T-helper 2 cell (primary cell): ENCODE measurements at regions not wholly inside any gene's neighbourhood (a gene's known extent, or its start where the extent isn't known, plus 50 kb on each side); places are given as distances from the start of the nearest gene placed in this dataset.
"Not testable (repeated sequence)": the region's sequence is repeated elsewhere in the genome, so short reads cannot be mapped to it uniquely, and the experiment has no call there.

Source experiments
- DNase-seq, 5 experiments: peaks; one replicate each; pipeline versions ENCODE4 v3.0.0 to v3.0.0-alpha.2; 2012 to 2022

DNA sequence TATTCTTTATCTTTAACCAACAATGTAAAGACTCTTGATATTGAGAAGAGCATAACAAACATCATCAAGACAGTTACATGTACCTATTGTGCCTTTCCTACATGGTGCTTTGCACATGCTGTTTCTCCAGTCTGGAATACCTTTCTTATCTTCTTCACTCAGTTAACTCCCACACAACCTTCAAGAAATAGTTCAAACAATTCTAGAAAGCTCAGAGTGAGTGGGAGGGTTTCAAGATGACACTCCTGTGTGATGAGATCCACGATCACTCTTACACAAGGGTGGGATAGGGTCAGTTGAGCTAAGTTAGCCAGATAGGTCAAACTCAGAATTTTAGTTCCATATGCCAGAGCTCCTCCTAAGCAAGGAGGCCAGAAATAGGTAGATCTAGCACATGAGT lies 915.5 kb downstream of the NR2F1-AS1 start:
- DNase-seq: no peak

DNA sequence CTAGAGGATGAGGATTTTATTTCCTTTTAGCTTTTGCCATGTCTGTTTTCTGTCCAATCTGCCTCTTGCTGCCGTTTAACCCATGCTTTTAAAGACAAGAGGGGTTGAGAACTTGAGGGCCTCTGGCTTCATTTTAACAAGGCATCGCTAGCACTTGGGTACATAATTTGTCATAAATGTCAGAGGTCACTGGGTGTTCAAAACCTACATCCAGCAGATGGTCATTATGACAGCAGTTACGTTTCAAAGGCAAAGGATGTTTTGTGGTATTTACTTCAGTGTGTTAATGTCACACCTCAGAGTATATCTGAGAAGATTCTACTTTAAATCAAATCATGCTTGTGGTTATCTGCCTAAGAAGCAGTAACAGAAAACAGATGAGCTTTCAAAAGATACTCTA lies 918.3 kb downstream of the NR2F1-AS1 start:
- no peak for DNase-seq

DNA sequence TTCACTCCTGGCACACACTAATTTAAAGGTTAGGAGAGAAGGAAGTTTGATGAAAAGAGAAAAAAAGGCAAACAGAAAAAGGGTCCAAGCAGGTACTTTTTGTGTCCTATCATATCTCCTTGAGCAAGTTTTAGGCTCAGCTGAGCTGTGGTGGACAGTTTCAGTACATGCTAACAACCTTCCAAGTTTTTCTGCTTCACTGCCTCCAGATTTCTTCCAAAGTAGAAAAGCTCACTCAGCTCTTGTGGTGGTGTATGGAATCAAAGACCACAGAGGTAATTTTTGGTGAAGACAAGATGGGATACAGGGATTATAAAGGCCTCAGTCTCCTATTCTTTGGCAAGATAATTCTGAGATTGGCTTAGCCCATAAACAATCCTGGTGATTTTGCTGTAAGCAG lies 921.8 kb downstream of the NR2F1-AS1 start:
- DNase-seq: no peak

DNA sequence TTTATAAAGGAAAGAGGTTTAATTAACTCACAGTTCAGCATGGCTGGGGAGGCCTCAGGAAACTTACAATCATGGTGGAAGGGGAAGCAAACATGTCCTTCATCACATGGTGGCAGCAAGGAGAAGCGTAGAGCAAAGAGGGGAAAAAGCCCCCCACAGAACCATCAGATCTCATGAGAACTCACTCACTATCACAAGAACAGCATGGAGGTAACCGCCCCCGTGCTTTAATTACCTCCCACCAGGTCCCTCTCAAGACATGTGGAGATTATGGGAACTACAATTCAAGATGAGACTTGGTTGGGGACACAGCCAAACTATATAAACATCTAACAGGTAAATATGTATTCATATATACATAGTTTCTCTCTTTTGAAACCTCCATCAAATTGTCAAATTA lies 926.4 kb downstream of the NR2F1-AS1 start:
- DNase-seq: not testable (repeated sequence)

DNA sequence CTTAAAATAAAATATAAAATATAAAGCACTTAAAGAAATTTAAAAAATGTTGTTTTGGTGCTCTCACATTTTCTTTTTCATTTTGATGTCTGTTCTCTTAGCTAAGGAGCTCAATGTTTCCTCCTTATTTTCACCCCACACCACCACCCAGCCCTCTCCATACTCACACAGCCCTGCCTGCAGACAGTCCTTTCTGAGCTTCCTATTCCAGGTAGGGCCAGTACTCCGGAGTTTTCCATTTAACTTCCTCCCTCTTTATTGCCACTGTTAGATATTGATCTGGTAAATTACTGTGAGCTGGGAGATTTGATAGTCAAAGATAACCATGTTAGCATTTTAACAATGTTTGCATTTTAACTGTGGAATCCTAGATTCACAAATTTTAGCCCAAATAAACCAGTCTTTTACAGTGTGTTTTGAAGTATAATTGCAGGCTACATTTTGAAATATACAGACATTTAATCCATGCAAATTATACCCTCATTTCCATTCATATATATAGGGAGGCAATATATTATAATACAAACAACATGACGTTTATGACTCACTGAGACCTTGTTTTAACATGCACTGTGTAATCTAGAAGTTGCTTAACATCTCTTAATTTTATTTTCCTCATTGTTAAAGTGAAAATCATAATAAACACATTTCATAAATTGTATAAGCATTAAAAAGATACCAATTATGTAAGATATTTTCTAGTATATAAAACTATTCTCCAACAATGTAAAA lies 927.1 kb downstream of the NR2F1-AS1 start:
- no peak for DNase-seq

DNA sequence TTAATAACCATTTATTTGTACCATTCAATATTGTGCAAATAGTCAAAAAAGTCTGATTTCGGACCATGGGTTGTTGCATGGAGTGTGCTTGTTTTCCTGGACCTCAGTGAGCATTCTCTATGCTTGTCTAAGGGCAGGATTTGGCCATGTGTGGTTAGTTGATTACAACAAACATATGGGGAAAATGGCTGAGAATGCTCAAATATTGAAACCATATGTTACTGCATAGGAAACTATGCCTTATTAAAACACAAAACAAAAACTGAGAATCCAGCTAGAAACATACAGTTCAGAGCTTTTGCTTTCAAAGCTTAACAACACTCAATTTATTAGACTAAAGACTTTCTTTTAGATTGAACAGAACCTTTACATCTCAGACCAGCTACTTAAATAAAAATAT lies 928.3 kb downstream of the NR2F1-AS1 start:
- DNase-seq: no peak

DNA sequence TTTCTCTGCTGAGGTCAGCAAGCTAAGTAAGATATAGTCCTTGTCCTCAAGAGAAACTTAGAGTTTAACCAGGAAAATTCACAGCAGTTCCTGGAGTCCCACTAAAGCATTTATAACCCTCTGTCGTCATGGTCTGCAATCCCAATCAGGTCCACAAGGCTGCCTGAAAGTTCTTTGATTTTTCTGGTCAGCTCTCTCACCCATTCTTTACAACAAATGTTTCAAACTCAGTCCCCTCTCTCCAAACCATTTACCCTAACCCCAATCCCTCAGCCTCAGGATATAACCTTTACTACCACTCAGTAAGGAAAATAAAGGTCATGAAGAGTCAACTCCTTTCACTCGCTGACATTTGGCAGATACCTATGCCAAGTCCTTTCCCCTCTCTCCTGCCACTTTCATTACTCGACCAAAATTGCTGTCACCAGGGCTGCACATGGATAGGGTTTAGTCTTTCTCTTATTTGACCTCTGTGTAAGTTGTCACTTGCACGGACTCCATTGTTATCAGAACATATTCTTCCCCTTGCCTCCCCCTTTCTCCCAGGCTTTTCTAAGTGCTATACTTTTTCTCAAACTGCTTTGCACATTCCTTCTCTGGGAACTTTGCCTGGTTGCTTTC lies 936.6 kb downstream of the NR2F1-AS1 start:
- no peak for DNase-seq

DNA sequence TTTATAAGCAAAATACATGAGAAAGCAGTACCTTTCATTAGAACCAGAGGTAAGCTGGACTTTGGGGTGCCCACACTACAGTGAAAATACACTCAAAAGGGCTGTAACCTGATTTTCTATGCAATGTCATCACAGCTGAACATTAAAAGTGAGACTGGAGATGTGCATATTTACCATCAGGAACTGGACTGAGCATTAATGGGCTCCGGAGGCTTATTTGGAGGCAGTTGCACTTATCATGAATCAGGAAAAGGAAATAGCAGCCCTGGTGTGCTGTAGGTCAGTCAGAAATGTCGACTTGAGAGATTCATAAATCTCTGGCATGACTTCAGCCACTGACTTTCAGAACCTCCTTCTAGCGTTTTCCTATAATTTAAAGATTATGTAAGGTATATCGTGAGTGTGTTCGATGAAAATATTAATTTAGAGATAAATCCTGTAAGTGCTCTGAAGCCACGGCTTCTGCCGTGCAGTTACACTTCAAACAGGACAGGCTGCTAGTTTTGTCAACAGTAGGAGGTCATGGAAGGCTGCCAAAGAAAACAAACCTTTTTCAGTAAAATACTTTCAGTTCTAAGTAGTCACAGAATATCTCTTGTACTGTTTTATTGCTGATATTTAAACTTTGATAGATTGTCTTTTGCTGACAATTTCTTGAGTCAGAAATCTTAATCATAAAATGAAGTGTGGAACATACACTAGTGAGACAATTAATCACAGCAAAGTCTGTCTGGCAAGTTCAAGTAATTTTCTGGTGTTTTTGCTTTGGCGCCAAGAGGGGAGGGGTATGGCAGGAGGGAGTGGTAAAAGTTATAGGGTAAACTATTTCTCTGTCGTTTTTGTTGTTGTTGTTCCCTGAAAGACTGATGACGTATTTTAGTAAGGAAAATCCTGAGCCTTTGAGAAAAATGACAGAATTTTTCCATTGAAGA lies 939.7 kb downstream of the NR2F1-AS1 start:
- no peak for DNase-seq

DNA sequence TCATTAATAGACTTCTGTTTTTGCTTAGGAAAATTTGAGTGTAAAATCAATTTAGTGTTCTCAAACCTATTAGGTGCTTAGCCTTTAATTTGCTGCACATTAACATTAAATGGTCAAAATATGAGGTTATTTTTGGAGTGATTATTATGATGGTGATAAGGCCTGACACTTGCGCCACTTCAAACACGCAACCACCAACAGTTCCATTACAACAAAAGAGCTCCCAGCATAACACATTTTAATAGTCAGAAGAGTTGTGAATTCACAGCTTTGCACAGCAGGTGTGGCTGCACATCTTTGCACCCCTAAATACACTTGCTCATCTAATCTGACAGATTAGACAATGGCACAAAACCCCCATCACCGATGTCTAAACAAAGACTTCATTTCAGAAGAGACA lies 940.7 kb downstream of the NR2F1-AS1 start:
- DNase-seq: no peak

DNA sequence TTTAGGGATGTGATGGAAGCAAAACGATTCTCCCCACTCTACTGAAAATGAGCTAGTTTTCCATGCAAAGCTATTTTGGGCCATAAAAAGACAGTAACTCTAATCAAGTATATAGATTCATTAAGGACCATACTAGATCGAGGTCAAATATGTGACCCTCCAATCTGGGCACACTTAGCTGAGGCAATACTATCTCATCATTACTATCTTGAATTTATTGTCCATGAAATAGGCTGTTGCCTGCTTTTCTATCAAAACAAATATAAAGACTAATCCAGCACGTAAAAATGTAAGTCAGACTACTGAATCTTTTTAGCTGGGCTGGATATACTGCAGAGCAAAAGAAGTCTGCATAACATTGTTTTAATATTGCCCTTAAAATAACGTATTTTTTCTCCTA lies 943.1 kb downstream of the NR2F1-AS1 start:
- DNase-seq: no peak

DNA sequence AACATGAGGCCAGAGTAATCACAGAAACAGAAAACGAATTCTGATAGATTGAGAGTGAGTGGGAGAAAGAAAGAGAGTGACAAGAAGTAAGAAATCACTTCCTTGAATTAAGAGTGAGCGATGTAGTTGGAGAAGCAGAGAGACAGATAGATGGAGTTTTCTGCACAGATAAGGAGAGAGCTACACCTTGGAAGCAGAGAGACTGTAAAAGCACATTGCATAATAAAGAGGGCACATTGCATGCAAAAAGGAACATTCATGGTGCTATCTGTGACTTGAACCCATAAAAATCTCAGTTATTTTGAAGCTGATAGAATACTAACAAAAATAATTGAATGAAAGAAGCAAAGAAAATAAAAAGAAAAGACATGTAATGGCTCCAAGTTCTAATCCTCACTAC lies 943.8 kb downstream of the NR2F1-AS1 start:
- no peak for DNase-seq

DNA sequence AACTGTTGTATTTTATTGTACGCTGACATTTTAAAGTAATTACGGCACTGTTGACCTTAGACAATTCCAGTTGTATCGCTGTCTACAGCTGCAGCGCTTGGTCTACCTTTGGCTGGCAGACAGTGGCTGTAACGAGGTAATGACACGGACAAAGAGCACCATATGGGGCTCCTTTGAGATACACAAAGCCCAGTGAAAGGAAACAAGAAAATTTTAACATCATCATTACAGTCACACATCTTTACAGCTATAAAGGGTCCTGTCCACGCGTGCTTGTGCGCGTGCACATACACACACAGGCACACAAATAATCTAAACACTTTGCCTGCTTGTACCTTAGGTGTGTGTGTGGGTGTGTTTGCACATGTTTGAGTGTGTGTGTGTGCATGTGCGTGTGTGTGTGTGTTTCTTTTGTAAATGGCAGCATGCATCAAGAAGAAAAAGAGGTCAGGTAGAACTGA lies 946.0 kb downstream of the NR2F1-AS1 start:
- no peak for DNase-seq

DNA sequence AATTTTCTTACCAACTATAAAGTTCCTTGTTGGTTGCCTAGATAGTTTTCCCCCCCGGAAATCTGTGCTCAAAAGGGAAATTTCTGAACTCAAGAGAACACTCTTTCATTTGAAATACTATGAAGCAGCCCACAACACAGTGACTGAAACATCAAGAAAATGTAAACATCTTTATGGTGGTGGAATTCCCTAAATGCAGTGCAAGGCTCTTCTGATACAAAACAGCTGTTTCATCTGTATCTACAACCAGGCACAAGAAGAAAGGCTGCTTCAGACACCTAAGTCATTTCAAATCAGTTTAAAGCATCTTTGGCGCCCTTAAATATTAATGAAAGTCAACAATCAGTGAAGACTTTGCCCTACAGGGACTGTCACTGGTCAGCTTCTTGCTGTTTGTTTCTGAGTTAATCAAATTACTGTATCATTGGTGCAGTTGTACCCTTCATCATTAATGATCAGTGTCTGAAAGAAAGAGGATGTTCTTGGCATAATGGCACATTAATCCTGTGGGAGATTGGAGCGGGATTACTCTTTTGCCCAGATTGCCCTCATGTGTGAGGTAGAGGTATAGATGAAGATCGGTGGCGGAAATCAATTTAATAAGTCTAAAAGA lies 947.0 kb downstream of the NR2F1-AS1 start:
- no peak for DNase-seq

DNA sequence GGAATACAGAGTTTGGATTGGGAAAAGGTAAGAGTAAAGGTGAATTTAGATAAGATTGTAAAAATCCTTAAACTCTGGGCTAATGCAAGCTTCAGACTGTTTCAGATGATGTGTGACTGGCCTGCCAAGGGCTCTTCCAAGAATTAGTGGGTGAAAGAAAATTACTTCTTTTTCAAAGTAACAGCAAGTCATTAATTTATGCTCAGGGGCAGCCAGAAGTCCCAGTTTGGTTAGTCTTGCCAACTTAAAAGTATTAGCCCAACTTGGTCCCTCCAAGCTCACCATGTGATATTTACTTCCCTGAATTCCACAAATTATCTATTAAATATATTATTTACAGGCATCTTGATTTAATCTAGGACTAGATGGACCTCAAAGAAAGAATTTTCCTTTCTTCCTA lies 947.8 kb downstream of the NR2F1-AS1 start:
- no peak for DNase-seq

DNA sequence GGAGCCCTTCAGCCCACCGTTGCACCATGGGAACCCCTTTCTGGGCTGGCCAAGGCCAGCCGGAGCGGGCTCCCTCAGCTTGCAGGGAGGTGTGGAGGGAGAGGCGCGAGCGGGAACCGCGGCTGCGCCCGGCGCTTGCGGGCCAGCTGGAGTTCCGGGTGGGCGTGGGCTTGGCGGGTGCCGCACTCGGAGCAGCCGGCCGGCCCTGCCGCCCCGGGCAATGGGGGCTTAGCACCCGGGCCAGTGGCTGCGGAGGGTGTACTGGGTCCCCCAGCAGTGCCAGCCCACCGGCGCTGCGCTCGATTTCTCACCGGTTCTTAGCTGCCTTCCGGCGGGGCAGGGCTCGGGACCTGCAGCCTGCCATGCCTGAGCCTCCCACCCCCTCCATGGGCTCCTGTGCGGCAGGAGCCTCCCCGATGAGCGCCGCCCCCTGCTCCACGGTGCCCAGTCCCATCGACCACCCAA lies 949.8 kb downstream of the NR2F1-AS1 start:
- not testable (repeated sequence) for DNase-seq

DNA sequence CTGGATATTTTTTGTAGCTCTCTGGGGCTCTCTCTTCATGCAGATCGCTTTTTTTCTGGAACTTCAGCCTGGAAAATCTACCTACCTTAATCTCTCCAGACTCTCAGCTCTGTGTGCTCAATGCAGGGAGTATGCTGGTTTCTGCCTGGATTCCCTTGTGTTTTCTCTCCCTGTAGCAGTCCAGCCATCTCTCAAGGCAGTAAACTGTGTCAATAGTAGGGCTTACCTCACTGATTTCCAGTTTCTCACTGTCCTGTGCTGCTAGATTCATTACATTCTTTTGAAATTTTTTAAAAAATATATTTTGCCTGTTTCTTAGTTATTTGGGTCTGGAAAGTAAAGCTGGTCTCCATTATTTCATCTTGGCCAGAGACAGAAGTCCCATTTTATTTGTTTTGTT lies 951.4 kb downstream of the NR2F1-AS1 start:
- no peak for DNase-seq

DNA sequence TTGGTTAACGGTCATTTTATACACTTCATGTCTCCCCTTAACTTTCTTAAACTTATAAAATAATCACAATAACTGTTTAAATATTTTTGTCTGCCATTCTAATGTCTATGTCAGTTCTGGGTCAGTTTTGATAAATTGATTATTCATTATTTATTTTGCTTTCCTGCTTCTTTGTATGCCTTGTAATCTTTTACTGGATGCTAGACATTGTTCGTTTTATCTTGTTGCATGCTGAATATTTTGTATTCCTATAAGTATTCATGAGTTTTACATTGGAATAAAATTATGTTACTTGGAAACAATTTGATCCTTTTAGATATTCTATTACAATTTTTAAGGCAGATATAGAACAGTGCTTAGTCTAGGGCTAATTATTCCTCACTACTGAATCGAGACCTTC lies 952.0 kb downstream of the NR2F1-AS1 start:
- DNase-seq: no peak

DNA sequence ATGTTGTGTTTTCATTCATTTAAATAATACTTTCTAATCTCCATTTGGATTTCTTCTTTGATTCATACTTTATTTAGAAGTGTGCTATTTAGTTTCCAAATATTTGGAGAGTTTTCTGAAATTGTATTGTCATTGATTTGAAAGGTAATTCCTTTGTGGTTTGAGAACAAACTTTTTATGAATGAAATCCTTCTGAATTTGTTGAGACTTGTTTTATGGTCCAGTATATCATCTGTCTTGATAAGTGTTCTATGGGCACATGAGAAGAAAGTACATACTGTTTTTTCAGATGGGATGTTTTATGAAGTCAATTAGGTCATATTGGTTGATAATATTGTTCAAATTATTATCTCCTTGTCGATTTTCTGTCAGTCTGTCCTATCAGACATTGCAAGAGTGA lies 953.8 kb downstream of the NR2F1-AS1 start:
- no peak for DNase-seq

DNA sequence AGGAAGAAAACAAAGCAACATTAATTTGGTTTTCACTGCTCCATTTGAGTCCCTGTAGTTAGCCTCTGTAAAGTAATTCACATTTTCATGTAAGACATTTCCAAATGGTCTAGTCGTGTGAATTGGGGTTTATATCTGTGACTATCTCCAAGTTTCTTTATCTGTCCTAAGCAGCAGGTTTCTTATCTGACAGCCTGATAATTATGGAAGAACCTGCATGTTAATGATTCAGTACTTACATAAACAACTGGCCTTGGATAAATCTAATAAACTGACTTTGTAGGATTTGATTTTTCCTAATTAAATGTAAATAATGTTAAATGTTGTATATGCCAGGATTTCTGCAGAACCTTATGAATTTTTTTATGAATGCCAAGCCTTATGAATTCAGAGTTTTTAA lies 964.9 kb downstream of the NR2F1-AS1 start:
- no peak for DNase-seq

DNA sequence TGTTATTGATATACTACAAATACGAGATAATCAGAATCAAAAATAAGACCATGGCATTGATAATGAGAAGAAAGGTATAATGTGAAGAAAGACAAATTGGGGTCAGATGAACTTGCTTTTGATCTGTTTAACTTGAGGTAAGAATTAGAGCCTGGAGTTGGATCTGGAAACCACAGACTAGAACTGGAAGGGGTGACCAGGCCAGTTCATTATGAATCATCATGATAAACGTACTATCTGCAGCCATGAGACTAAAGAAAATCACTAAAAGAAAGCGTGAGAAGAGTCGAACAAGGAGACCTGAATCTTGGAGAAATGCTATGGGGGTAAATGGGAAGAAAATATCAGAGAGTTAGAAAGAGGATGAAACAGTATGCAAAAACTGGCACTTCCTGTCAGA lies 967.5 kb downstream of the NR2F1-AS1 start:
- no peak for DNase-seq

DNA sequence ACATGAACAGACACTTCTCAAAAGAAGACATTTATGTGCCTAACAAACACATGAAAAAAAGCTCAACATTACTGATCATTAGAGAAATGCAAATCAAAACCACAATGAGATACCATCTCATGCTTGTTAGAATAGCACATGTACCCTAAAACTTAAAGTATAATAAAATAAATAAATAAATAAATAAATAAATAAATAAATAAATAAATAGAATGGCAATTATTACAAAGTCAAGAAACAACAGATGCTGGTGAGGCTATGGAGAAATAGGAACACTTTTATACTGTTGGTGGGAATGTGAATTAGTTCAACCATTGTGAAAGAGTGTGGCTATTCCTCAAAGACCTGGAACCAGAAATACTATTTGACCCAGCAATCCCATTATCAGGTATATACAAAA lies 970.6 kb downstream of the NR2F1-AS1 start:
- not testable (repeated sequence) for DNase-seq

DNA sequence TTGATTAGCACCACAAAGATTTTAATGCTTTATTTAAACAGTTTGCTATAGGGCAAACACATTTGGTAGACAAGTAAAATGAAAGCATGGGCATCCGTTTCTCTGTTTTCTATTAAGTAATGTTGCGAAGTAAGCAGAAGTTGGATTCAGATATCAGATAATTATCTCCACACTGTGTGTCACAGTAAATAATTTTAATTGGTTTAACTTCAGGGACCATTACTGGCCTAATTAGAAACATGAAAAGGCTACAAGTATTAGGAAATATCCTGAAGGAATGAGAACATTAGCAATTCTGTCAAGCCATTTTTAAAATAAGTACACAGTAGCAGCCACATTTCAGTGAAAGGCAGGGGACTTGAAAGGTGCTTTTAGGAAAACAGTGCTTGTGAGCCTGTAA lies 975.4 kb downstream of the NR2F1-AS1 start:
- no peak for DNase-seq

DNA sequence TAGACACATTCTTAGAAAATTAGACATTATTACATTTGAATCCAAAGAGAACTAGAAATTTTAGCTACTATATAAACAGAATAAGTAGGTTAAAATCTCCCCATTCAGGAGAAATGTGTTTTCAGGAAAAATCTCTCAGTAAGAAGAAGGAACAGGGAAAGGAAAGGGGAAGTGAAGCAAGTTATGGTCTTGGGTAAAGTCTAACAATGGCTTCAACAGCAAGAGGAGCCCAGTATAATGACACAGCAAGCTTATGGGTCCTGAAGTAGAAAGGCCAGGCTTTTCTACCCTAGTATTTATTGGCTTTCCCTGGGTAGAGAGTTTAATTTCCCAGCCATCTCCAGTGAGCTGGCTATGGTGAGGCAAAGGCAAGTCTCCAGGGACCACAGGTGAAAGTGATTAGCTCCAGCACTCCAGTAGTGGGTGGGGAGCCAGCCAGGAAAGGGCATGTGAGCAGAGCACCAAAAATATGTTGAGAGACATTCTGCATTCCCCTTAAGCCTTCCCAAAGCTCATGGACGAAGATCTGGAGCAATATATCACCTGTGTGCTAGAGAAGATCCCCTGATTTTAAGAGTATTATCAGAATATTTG lies 981.7 kb downstream of the NR2F1-AS1 start:
- no peak for DNase-seq
